NCI-H774 (cell line): ENCODE measurements at regions not wholly inside any gene's neighbourhood (a gene's known extent, or its start where the extent isn't known, plus 50 kb on each side); places are given as distances from the start of the nearest gene placed in this dataset.
"Not testable (repeated sequence)": the region's sequence is repeated elsewhere in the genome, so short reads cannot be mapped to it uniquely, and the experiment has no call there.

Experiments used
- DNase-seq: peaks from one replicate; lab custom pipeline; 2025; lab: John Stamatoyannopoulos, UW

DNA sequence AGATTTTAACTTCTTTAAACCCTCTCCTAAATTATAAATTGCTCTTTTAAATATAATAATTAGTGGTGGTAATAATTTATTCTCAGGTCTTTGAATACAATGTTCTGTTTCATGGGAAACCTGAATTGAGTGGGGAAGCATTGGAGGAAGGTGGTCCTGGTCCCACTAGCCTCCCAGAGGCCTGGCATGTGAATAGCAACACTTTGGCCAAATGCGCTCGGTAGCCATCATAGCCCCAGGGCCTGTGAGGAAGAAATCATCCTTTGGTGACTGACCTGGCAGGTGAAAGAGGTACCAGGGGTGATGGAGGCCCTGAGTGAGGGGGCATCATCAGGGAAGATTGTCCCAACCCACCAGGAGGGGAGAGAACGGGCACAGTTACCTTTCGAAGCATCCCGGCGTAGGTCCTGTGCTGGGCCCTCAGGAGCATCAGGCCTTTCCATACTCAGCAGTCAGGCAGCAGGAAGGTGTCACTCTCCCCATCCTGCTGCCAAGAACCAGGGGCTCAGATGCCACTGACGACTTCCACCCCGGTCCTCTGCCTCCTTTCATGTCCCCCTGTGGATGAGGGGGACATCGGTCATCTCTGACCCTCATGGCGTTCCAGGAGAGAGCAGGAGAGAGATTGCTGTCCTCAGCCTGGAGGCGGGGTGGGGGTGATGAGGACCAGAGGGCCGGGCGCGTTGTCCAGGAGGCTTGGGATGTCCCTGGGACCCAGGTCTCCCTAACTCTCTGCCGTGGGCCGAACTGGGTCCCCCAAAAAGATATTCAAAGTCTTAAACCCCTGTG lies 78.6 kb upstream of the HPCAL1 start:
- no peak for DNase-seq

DNA sequence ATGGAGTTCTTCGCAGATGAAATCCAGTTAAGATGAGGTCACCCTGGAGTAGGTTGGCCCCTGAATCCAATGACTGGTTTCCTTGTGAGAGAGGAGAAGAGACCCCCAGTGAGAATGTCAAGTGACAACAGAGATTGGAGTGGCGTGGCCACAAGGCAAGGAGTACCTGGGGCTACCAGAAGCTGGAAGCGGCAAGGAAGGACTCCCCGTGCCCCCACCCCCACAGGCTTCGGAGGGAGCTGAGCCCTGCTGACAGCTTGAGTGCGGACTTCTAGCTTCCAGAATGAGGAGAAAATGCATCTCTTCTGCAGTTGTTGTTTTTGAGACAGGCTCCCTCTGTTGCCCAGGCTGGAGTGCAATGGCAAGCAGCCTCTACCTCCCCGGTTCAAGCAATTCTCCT lies 78.0 kb upstream of the HPCAL1 start:
- DNase-seq = no peak

DNA sequence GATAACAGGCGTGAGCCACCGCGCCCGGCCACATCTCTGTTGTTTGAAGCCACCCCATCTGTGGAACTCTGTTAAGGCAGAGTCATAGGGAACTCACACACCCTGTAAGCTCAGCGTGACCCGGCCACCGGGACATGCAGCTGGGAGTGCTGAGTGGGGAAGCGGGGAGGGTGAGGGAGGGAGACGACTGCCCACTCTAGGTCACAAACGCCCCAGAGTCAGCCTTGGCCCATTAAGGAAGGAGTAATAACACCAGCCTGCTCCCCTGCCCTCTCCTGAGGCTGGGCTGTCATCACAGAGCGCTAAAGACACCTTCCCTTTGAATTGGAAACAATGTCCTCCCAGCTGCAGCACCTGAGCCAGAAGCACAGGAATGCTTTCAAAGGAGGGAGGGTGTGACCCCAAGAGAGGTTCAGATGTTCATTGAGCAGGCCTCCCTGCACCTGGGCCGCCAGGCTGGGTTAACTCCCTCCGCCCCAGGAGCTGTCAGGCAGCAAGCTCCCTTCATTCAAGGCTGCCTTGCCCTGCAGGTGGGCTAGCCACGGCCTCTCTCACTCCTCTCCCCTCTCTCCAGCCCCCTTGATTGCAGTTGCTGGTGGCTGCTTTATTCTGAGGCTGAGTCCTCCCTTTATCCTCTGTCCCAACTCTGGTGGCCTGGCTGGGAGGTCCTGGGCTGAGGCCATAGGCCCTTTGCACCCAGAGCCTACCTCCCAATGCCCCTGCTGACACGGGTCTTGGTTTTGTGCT lies 77.2 kb upstream of the HPCAL1 start:
- DNase-seq = no peak

DNA sequence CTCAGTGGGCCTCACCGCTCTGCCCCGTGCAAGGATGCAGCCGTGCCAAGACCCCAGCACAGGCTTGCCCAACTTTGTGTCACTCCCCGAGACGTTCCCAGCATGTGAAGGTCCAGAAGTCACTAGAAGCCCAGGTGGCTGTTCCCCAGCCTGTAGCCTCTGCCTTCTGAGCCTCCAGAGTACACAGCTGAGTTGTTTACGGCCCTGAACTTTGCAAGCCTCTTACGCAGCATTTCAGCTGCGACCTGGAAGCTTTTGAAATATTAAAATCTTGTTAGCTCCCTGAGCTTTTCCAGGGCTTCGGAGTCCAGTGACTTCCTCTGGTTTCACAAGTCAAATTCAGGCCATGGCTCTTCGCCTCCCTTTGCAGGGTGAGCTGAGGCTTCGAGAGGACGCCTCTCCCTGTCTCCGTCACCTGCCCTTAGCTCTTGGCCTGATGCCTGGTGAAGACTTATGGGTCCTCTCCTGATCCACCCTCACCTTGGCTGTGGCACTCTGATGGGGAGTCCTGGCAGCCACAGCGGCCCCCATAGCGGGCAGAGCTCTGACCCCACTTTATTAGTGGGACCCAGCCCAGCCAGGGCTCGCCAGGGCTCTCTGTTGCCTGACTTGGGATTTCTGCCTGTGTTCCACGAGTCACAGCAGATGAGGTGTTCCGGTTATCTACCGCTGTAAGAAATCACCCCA lies 76.5 kb upstream of the HPCAL1 start:
- DNase-seq = no peak

DNA sequence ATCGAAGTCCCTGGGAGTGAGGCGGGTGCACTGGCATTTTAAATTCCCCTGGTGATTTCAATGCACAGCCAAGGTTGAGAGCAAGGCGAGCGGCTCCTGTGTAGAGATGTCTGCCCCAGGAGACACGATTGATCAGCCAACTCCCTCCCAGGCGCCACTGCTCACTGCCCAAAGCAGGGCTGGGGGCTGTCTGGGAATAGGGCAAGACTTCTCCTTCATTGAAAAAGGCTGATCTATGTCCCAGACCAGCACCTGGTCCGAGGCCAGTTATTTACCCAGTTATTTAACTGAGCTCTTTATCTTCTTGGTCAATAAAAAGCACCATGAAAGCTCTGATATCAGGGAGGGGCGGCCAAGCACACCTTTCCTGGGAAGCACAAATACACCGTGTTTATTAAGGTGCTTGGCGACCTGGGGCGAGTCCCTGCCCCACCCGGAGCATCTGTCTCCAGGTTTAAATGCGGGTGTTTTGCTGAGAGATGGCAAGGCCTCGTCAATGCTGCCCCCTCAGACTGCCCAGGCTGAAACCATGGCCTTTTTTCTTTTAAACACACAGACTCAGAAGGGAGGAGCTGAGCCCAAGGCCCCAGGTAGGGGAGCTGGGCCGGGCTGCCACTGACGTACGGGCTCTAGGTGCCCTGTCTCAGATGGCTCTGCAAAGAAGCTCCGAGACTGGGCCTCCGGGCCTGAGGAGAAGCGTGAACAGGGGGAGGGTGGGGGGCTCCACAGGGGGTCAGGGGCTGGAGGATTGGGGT lies 73.9 kb upstream of the HPCAL1 start:
- peak; percentile 21 for DNase-seq

DNA sequence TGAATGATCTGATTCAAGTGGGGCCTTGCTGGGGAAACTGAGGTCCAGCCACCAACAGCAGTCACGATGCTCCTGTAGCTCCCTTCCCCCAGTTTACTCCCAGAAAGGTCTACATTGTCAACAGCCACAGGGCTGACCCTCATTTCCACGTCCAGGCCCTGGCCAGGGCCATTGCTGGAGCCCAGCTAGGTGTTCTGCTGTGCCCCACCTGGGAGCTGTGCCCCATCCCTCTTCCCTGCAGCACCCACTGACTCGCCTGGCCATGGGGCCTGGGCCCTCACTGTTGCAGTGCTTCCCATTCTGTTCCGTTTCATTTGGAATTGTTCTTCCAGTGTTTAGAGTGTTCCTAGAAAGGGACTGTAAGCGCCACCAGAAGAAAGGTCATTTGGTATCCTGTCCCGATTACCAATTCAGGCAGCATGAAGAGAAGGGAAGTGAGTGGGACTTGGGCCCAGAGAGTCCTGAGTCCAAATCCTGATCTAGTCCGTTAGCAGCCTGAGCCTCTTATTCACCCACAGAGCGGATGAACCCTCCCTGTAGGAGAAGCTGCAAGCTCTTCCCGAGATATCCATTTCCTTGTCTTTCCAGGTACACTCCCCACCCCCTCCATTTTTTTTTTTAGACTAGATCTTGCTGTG lies 73.1 kb upstream of the HPCAL1 start:
- DNase-seq = no peak

DNA sequence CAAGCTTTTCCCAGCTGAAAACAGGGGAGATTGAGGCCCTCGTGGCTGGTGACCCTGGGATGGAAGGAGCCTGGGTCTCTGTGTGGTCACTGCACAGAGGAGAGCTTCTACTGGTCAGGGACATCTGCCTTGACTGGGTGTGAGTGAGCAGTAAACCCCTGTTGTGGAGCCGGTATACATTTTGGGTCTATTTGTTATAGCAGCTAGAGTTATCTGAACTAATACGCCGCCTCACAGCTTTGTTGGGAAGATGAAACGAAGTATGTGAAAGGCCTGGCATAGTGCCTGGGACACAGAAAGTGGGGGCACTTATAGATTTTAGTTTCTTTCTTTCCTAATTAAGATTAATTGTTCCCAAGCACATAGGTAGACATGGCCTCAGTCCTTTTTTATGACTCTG lies 72.2 kb upstream of the HPCAL1 start:
- DNase-seq = no peak

DNA sequence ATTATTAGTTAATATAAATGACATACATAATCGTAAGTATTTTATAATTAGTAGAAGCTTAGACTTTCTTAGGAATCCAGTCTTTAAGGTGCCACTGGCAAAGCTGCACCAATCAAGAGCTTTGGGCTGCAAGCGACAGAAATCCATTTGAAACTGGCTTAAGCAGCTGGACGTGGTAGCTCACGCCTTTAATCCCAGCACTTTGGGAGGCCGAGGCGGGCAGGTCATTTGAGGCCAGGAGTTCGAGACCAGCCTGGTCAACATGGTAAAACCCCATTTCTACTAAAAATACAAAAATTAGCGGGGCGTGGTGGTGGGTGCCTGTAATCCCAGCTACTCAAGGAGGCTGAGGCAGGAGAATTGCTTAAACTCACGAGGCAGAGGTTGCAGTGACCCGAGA lies 71.8 kb upstream of the HPCAL1 start:
- not testable (repeated sequence) for DNase-seq

DNA sequence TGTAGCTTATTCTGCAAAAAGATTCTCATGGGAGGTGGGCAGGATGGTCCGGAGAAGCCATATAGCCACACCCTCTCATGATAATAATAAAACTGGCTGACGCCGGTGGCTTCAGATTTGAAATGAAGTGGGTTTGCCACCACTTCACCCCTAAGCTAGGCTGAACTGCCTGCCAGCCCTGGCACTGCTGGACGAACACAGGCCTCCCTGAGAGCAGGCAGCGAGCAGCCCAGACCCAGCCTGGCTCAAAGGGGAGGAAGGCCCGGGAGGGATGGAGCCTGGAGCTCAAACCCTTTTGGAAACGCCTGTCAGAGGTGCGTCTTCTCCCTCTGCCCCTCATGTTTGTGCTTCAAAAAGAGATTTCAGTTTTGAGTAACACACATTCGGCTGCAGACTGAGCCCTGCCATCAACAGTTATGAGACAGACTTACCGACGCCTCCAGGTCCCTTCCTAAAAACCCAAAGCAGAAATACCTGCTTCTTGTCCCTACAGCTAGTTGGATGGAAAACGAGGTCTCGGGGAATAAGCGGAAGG lies 71.1 kb upstream of the HPCAL1 start:
- DNase-seq = no peak

DNA sequence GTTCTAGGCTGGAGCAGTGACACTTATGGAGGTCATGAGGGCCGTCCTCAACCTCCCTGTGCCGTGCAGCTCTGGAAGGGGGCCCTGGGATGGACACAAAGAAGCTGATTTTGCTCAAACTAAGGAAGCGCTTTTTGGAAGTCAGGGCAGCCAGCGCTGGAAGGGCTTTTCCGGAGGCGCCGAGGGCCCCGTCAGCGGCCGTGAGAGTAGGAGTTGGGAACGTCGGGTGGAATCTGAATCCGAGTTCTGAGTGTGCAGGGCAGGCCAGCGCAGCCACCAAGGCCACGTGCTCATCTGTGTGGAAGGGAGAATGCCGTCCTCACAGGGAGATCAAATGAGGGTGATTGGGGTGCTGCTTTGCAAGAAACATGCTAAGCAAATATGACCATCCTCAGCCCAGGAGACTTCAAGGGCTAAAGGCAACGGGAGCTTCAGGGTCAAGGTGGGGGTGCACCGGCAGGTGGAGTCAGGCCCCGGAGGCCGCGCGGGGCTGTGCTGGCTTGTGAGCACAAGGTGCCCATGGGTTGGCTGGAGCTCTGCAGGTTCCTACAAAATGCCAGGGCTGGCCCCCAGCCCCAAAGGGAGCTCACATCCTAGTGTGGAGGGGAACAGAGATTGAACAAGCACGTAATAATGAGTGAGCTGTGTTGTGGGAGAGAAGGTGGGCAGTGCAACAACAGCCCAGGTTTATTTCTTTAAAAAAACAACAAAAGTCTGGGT lies 70.4 kb upstream of the HPCAL1 start:
- DNase-seq = no peak

DNA sequence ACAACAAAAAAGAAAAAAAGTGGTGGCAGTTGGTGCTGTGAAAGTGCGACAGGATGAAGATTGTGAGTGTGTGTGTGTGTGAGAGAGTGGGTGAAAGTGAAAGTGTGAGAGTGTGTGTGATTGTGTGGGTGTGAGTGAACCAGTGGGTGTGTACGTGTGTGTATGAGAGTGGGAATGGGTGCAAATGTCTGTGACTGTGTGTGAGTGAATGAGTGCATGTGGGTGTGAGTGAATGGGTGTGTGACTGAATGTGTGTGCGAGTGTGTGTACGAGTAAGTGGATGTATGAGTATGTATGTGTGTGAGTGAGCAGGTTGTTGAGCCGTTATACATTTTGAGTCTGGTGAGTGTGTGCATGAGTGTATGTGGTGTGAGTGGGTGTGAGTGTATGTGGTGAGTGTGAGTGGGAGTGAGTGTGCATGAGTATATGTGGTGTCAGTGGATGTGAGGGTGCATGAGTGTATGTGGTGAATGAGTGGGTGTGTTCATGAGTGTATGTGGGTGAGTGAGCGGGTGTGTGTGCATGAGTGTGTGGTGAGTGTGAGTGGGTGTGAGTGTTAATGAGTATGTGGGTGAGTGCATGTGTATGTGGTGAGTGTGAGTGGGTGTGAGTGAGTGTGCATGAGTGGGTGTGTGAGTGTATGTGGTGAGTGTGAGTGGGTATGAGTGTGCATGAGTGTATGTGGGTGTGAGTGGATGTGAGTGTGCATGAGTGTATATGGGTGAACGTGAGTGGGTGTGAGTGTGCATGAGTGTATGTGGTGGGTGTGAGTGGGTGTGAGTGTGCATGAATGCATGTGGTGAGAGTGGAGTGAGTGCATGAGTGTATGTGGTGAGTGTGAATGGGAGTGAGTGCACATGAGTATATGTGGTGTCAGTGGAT lies 69.3 kb upstream of the HPCAL1 start:
- no peak for DNase-seq

DNA sequence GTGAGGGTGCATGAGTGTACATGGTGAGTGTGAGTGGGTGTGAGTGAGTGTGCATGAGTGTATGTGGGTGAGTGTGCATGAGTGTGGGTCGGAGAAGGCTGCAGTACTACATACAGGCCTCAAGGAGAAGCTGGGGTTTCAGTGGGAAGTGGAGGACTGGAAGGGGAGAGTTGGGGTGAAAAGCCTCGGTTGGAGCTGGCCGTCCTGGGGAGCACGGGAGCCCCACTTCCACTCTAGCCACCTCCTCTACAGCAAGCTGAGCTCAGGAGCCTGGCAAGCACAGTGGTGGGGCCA lies 68.7 kb upstream of the HPCAL1 start:
- DNase-seq = no peak

DNA sequence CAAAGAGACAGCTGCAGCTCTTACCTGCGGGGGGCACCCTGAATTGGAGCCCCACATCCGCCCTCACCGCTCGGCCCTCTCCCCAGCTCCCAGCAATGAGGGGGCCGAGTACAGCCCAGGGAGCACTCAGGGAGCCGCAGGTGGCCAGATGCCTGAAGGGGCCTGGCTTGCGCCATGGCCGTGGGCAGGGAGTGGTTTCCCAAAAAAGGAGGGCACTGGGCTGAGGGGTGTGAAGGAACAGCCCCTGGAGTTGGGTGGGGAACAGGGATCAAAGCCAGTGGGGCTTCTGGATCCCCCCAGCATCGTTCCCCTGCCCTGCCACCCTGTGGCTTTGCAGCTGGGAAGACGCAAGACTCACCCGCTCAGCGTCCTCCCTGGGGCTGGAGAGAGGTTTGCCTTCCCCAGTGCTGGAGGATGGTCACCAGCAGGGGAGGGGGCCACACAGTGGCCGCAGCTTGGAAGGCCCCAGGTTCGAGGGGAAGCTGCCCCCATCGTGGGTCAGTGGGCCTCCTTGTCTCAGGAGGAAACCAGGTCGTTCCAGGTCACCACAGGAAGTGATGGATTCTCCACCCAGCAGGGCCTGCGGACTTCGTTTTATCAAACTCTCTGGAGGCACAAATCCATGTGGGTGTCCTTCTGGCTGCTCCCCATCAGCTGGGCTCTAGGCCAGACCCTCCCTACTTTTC lies 68.2 kb upstream of the HPCAL1 start:
- DNase-seq = no peak

DNA sequence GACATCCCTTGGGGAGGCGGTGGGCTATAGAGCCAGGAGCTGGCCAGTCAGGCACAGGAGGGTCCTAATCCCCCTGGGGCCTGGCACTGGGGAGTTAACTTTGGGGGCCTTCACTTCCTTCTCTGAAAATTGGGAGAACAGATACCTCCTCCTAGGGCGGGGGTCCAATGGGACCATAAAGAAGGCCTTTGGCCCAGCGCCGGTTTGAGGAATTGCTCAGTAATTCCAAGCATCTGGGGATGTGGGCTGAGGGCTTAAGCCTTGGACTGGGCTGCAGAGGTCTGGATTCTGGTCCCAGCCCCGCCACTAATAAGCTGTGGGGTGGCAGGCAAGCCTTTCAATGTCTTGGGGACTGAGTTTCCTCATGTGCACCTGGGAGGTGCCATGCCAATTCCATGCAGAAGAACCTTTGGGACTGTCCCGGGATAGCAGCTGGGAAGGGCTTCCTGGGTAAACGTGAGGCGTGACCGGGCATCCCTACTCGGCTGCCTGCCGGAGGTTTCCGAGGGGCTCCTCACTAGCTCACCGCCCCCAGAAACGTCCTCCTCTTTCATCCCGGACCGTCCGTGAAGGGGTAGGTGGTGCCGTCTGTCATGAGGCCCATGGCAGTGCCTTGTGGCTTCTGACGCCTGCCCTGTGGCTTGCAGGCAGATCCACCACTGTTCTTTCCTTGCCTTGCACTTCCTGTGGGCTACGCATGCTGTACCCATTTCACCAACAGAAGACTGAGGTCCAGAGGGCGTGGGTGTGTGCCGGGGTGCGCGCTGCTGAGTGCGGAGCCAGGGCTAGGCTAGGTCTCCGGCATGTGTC lies 67.4 kb upstream of the HPCAL1 start:
- no peak for DNase-seq

DNA sequence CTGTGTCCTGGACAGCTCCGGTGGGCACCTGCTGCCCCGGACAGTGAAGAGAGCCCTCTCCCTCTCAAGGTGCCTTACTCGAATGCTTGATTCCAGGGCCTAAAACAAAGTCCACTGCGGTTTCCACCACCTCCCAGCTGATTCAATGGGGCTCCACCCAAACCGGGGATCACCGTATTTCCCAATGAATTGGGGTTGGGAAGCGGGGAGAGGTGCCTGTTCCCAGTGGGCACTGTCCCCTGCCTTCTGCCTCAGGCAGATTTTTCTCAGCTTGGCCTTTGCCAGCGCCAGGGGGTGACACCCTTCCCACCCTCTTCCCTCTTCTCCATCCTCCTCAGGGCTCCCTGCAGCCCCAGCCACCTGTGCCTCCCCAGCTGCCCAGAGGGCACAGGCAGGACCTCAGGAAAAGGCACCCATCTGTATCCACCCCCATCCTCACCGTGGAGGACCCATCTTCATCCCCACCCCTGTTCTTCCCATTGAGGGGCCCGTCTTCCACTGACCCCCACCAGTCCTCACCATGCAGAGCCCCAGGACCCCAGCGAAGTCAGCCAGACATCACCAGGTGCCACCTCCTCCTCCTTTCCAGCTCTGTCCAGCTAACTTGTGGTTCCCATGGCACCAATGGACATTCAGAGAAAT lies 66.7 kb upstream of the HPCAL1 start:
- DNase-seq = no peak

DNA sequence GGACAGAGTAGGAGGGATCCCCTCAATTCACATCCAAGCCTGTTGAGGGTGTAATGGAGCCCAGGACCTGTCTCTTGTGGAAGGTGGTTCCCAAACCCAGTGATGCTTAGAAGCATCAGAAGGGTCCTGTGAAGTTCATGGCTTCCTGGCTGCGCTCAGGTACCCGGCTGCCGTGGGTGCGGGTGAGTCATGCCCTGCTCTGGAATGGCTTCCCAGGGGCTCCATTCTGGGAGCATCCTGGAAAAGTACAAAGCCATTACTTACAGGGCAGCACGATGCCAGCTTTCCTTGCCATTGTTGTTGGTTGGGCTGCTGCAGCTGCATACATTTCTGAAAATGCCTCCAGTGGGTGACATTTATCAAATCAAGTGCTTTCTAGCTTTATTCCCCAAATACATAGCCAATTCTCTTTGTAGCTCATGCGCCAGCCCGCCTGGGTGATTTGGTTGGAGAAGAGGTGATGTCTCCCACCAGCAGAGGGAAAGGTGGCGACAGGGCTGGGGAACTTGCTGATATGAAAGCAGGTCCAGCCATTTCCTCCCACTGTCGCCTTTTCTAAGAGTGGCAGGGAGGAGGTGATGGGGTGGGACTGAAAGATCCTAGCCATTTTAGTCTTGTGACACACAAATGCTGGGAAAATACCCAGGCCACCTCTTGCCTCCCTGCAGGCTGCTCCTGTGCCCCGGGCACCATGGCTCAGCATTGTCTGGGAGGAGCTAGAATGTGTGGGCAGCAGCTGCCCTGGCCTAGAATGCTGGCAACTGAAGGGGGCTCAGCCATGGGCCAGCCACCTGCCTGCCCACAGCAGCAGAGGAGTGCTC lies 65.9 kb upstream of the HPCAL1 start:
- no peak for DNase-seq
